Epidermal melanocyte (primary cell): ENCODE measurements at regions not wholly inside any gene's neighbourhood (a gene's known extent, or its start where the extent isn't known, plus 50 kb on each side); places are given as distances from the start of the nearest gene placed in this dataset.
"Not testable (repeated sequence)": the region's sequence is repeated elsewhere in the genome, so short reads cannot be mapped to it uniquely, and the experiment has no call there.

Source experiments
- DNase-seq: peaks from one replicate; pipeline ENCODE4 v3.0.0; 2011; ENCODE audit warnings: low spot score; ENCODE audit not compliant: insufficient read length

- DNase-seq = no peak
Measured at GRCh38 chr2:53373126-53373525, 394.5 kb upstream of the CHAC2 start.

GRCh38 chr2:53366543-53366942 lies 401.1 kb upstream of the CHAC2 start:
- no peak for DNase-seq

- no peak for DNase-seq
Measured at GRCh38 chr2:53362934-53363333, 404.7 kb upstream of the CHAC2 start.

- no peak for DNase-seq
Measured at GRCh38 chr2:53356291-53356905, 411.2 kb upstream of the CHAC2 start.

GRCh38 chr2:53353135-53354114 lies 414.2 kb upstream of the CHAC2 start:
- DNase-seq = no peak

- no peak for DNase-seq
Measured at GRCh38 chr2:53347269-53347668, 420.3 kb upstream of the CHAC2 start.

GRCh38 chr2:53342248-53342647 lies 425.4 kb upstream of the CHAC2 start:
- no peak for DNase-seq

GRCh38 chr2:53334610-53335009 lies 433.0 kb upstream of the CHAC2 start:
- DNase-seq = no peak

GRCh38 chr2:53331667-53332066 lies 435.9 kb upstream of the CHAC2 start:
- DNase-seq = no peak

- no peak for DNase-seq
Measured at GRCh38 chr2:53317861-53318260, 449.7 kb upstream of the CHAC2 start.

GRCh38 chr2:53315149-53315548 lies 452.5 kb upstream of the CHAC2 start:
- no peak for DNase-seq

GRCh38 chr2:53314718-53315117 lies 452.9 kb upstream of the CHAC2 start:
- no peak for DNase-seq

- DNase-seq = not testable (repeated sequence)
Measured at GRCh38 chr2:53313644-53314043, 454.0 kb upstream of the CHAC2 start.

- no peak for DNase-seq
Measured at GRCh38 chr2:53312721-53313120, 454.9 kb upstream of the CHAC2 start.

- DNase-seq = no peak
Measured at GRCh38 chr2:53312181-53312580, 455.4 kb upstream of the CHAC2 start.

- DNase-seq = no peak
Measured at GRCh38 chr2:53303012-53303578, 464.5 kb upstream of the CHAC2 start.

- no peak for DNase-seq
Measured at GRCh38 chr2:53302455-53302854, 465.1 kb upstream of the CHAC2 start.

GRCh38 chr2:53289309-53290006 lies 478.1 kb upstream of the CHAC2 start:
- no peak for DNase-seq

GRCh38 chr2:53286345-53286744 lies 481.3 kb upstream of the CHAC2 start:
- no peak for DNase-seq

- DNase-seq = no peak
Measured at GRCh38 chr2:53275743-53276142, 491.9 kb upstream of the CHAC2 start.

GRCh38 chr2:53268626-53269025 lies 499.0 kb upstream of the CHAC2 start:
- no peak for DNase-seq

- DNase-seq = no peak
Measured at GRCh38 chr2:53268086-53268485, 499.5 kb upstream of the CHAC2 start.
